HG02981 (cell line): ENCODE measurements at regions not wholly inside any gene's neighbourhood (a gene's known extent, or its start where the extent isn't known, plus 50 kb on each side); places are given as distances from the start of the nearest gene placed in this dataset.
"Not testable (repeated sequence)": the region's sequence is repeated elsewhere in the genome, so short reads cannot be mapped to it uniquely, and the experiment has no call there.

ENCODE experiments used
- ATAC-seq: cut with Tn5 transposase; IDR thresholded peaks from one replicate; pipeline ENCODE4 v1.9.1; 2021; ENCODE audit warnings: mild to moderate bottlenecking, moderate library complexity; ENCODE audit not compliant: unreplicated experiment

- ATAC-seq, result no peak
Measured at GRCh38 chr3:72171946-72172345, 387.0 kb upstream of the PROK2 start.

- no peak for ATAC-seq
Measured at GRCh38 chr3:72171463-72171881, 386.5 kb upstream of the PROK2 start.

- ATAC-seq, result no peak
Measured at GRCh38 chr3:72169561-72170472, 384.9 kb upstream of the PROK2 start.

GRCh38 chr3:72169120-72169519 is 384.2 kb upstream of the PROK2 start:
- ATAC-seq, result no peak

GRCh38 chr3:72165808-72166207 is 380.9 kb upstream of the PROK2 start:
- no peak for ATAC-seq

- ATAC-seq, result no peak
Measured at GRCh38 chr3:72165317-72165716, 380.4 kb upstream of the PROK2 start.

- ATAC-seq, result no peak
Measured at GRCh38 chr3:72164635-72164978, 379.7 kb upstream of the PROK2 start.

- peak; percentile 89 for ATAC-seq
Measured at GRCh38 chr3:72163809-72164634, 379.1 kb upstream of the PROK2 start.

- no peak for ATAC-seq
Measured at GRCh38 chr3:72162649-72163184, 377.8 kb upstream of the PROK2 start.

GRCh38 chr3:72161881-72162595 is 377.1 kb upstream of the PROK2 start:
- no peak for ATAC-seq

- ATAC-seq, result not testable (repeated sequence)
Measured at GRCh38 chr3:72161285-72161684, 376.3 kb upstream of the PROK2 start.

GRCh38 chr3:72160351-72160750 is 375.4 kb upstream of the PROK2 start:
- no peak for ATAC-seq

GRCh38 chr3:72159487-72159886 is 374.5 kb upstream of the PROK2 start:
- no peak for ATAC-seq

GRCh38 chr3:72158639-72159326 is 373.8 kb upstream of the PROK2 start:
- ATAC-seq, result no peak

- peak; percentile 80 for ATAC-seq
Measured at GRCh38 chr3:72157748-72158638, 373.0 kb upstream of the PROK2 start.

- no peak for ATAC-seq
Measured at GRCh38 chr3:72155391-72156064, 370.6 kb upstream of the PROK2 start.

GRCh38 chr3:72154391-72155335 is 369.7 kb upstream of the PROK2 start:
- ATAC-seq, result no peak
